ENCODE measurements at regions not wholly inside any gene's neighbourhood (a gene's known extent, or its start where the extent isn't known, plus 50 kb on each side); places are given as distances from the start of the nearest gene placed in this dataset.

DNA sequence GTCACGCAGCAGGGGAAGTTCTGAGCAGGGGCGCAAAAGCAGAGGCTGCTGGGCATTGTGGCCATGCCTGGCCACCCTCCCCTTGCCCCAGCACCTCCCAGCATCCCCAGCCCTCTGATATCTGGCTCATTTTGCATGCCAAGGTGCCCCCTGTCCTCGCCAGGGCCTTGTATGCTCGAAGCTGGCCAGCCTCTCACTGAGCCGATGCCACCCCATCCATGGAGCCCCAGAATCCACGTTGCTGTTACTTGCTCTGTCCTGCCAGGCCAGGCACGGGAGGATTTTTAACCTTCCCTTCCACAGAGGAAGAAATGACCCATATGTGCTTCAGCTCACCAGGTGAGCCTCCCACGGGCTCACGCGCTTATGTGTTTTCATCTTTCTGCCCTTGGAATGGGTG, 413.4 kb downstream of the BCL11B start:
- Mint-ChIP-seq H3K4me1 (ENCODE audit: low read depth, unreplicated experiment) (no peaks in the 10 kb centered on the region), H3K4me3 (ENCODE audit: unreplicated experiment) (no peak overlapping the region), H3K27ac (ENCODE audit: unreplicated experiment) (no peak overlapping the region), H3K9me3 (ENCODE audit: unreplicated experiment) (no peaks in the 10 kb centered on the region), H3K36me3 (ENCODE audit: low read depth, unreplicated experiment) (no peaks in the 10 kb centered on the region), H3K27me3 (ENCODE audit: low read depth, unreplicated experiment) (peaks cover 67% of the 10 kb centered on the region)
- Histone ChIP-seq H3K27me3 (ENCODE audit: insufficient read depth, low read length) (no peaks in the 10 kb centered on the region), H3K4me1 (ENCODE audit: insufficient read depth, low read length) (no peaks in the 10 kb centered on the region), H3K9ac (ENCODE audit: low read length) (no peak overlapping the region), H3K4me3 (ENCODE audit: insufficient read depth, low read depth, low read length) (no peak overlapping the region), H3K79me2 (ENCODE audit: insufficient read depth, low read length) (no peaks in the 10 kb centered on the region), H3K27ac (ENCODE audit: low read depth, low read length) (no peak overlapping the region), H3K4me2 (ENCODE audit: low read length) (no peak overlapping the region), H3K9me3 (ENCODE audit: insufficient read depth, low read depth, low read length) (no peaks in the 10 kb centered on the region), H2AFZ (ENCODE audit: low read depth, low read length) (no peak overlapping the region), H3K36me3 (ENCODE audit: insufficient read depth, low read length) (no peaks in the 10 kb centered on the region), H4K20me1 (ENCODE audit: insufficient read depth, low read length) (no peaks in the 10 kb centered on the region)
- no peak for FAIRE-seq
- TF ChIP-seq CTCF (IDR thresholded peaks at IDR 0.05; ENCODE audit: insufficient read depth, low read depth, low read length) (no peak), EZH2 (IDR thresholded peaks at IDR 0.05; ENCODE audit: insufficient read depth, low read length) (no peak)
- DNase-seq (ENCODE audit: low read depth): no peak

- H3K4me3 Mint-ChIP-seq (ENCODE audit: unreplicated experiment): no peak overlapping the region
- no peaks in the 10 kb centered on the region for H3K4me1 ChIP-seq (ENCODE audit: insufficient read depth, low read length)
- H3K9me3 Mint-ChIP-seq (ENCODE audit: unreplicated experiment): no peaks in the 10 kb centered on the region
- H3K27me3 ChIP-seq (ENCODE audit: insufficient read depth, low read length): no peaks in the 10 kb centered on the region
- no peak for TF ChIP-seq CTCF (IDR thresholded peaks at IDR 0.05; ENCODE audit: insufficient read depth, low read depth, low read length)
- no peak for TF ChIP-seq EZH2 (IDR thresholded peaks at IDR 0.05; ENCODE audit: insufficient read depth, low read length)
- H3K9me3 ChIP-seq (ENCODE audit: insufficient read depth, low read depth, low read length): no peaks in the 10 kb centered on the region
- no peak overlapping the region for H3K9ac ChIP-seq (ENCODE audit: low read length)
- DNase-seq (ENCODE audit: low read depth): no peak
- FAIRE-seq: no peak
- no peak overlapping the region for H3K4me2 ChIP-seq (ENCODE audit: low read length)
- no peaks in the 10 kb centered on the region for H4K20me1 ChIP-seq (ENCODE audit: insufficient read depth, low read length)
- no peaks in the 10 kb centered on the region for H3K4me1 Mint-ChIP-seq (ENCODE audit: low read depth, unreplicated experiment)
- peaks cover 66% of the 10 kb centered on the region for H3K27me3 Mint-ChIP-seq (ENCODE audit: low read depth, unreplicated experiment)
- H3K36me3 Mint-ChIP-seq (ENCODE audit: low read depth, unreplicated experiment): no peaks in the 10 kb centered on the region
- no peak overlapping the region for H3K4me3 ChIP-seq (ENCODE audit: insufficient read depth, low read depth, low read length)
- no peak overlapping the region for H2AFZ ChIP-seq (ENCODE audit: low read depth, low read length)
- H3K36me3 ChIP-seq (ENCODE audit: insufficient read depth, low read length): no peaks in the 10 kb centered on the region
- H3K27ac Mint-ChIP-seq (ENCODE audit: unreplicated experiment): no peak overlapping the region
- no peaks in the 10 kb centered on the region for H3K79me2 ChIP-seq (ENCODE audit: insufficient read depth, low read length)
- no peak overlapping the region for H3K27ac ChIP-seq (ENCODE audit: low read depth, low read length)
These were observed 412.7 kb downstream of the BCL11B start for GRCh38 chr14:98859301-98859700.

GRCh38 chr14:98864211-98864610, 407.8 kb downstream of the BCL11B start:
- no peak overlapping the region for H3K9ac ChIP-seq (ENCODE audit: low read length)
- no peak overlapping the region for H2AFZ ChIP-seq (ENCODE audit: low read depth, low read length)
- H3K27ac Mint-ChIP-seq (ENCODE audit: unreplicated experiment): no peak overlapping the region
- no peak overlapping the region for H3K4me2 ChIP-seq (ENCODE audit: low read length)
- no peaks in the 10 kb centered on the region for H3K79me2 ChIP-seq (ENCODE audit: insufficient read depth, low read length)
- H3K36me3 Mint-ChIP-seq (ENCODE audit: low read depth, unreplicated experiment): no peaks in the 10 kb centered on the region
- H3K4me3 ChIP-seq (ENCODE audit: insufficient read depth, low read depth, low read length): no peak overlapping the region
- FAIRE-seq (no peak), DNase-seq (ENCODE audit: low read depth) (no peak)
- H3K4me1 ChIP-seq (ENCODE audit: insufficient read depth, low read length): no peaks in the 10 kb centered on the region
- TF ChIP-seq CTCF (IDR thresholded peaks at IDR 0.05; ENCODE audit: insufficient read depth, low read depth, low read length) (no peak), EZH2 (IDR thresholded peaks at IDR 0.05; ENCODE audit: insufficient read depth, low read length) (no peak)
- H3K9me3 ChIP-seq (ENCODE audit: insufficient read depth, low read depth, low read length): no peaks in the 10 kb centered on the region
- peaks cover 40% of the 10 kb centered on the region for H3K27me3 Mint-ChIP-seq (ENCODE audit: low read depth, unreplicated experiment)
- H3K27ac ChIP-seq (ENCODE audit: low read depth, low read length): no peak overlapping the region
- no peaks in the 10 kb centered on the region for H3K36me3 ChIP-seq (ENCODE audit: insufficient read depth, low read length)
- H3K27me3 ChIP-seq (ENCODE audit: insufficient read depth, low read length): no peaks in the 10 kb centered on the region
- H3K9me3 Mint-ChIP-seq (ENCODE audit: unreplicated experiment): no peaks in the 10 kb centered on the region
- H4K20me1 ChIP-seq (ENCODE audit: insufficient read depth, low read length): no peaks in the 10 kb centered on the region
- H3K4me1 Mint-ChIP-seq (ENCODE audit: low read depth, unreplicated experiment): no peaks in the 10 kb centered on the region
- no peak overlapping the region for H3K4me3 Mint-ChIP-seq (ENCODE audit: unreplicated experiment)

Data from astrocyte (in vitro differentiated cells and primary cell).